K562 (cell line): ENCODE measurements at regions not wholly inside any gene's neighbourhood (a gene's known extent, or its start where the extent isn't known, plus 50 kb on each side); places are given as distances from the start of the nearest gene placed in this dataset.

Source experiments
- ATAC-seq: fragments of 200-7000 bp; cut with Tn5 transposase; 3 replicates; pipeline ENCODE4 v1.9.1; 2020; ENCODE audit warnings: moderate library complexity
- BruUV-seq: library from RNA; stranded (reverse); fragments of 400-500 nt; replicated peaks from 2 replicates; lab custom pipeline; 2021; lab: Mats Ljungman, UMichigan
- CTCF ChIA-PET: fragments of 300-600 bp; formaldehyde crosslinking; extraction: SDS; loops from one replicate; lab custom pipeline; 2021; ENCODE audit warnings: low intra/inter-chr PET ratio; lab: Yijun Ruan, JAX
- POLR2A ChIA-PET: fragments of 300-600, 350-650 bp; sonication (Branson Sonifier 250); formaldehyde crosslinking; extraction: SDS; loops from one replicate; lab custom pipeline; 2021; ENCODE audit warnings: antibody characterized with exemption, inconsistent platforms; lab: Yijun Ruan, JAX
- DNase-seq, 4 experiments: peaks; one replicate each; pipeline versions ENCODE4 v3.0.0 to v3.0.0-alpha.2; 2011 to 2018; ENCODE audit warnings: low spot score in 3 of 4, mixed read lengths in 3 of 4; ENCODE audit errors: extremely low read depth in 1 of 4
- FAIRE-seq: peaks from 2 replicates; lab custom pipeline; 2011; peaks lifted over from hg19 to GRCh38; lab: Jason Lieb, UNC
- H2AFZ ChIP-seq: 2 replicates; pipeline ENCODE4 v1.6.0; 2011; ENCODE audit warnings: low read depth, low read length, control low read depth, inconsistent platforms
- H3K27ac ChIP-seq: fragments of 200-600 bp; 3 replicates; pipeline ENCODE4 v1.8.0; 2011; ENCODE audit warnings: low read depth, mild to moderate bottlenecking, control low read depth, inconsistent platforms, low read length, moderate library complexity, mixed read lengths; ENCODE audit errors: extremely low read depth
- H3K27me3 ChIP-seq, 2 experiments: fragments of 300-600 bp in 1 of 2; 2 replicates in 1 of 2; 3 replicates in 1 of 2; pipeline versions ENCODE4 v1.6.0 to v1.8.0; 2011; ENCODE audit warnings: inconsistent platforms in 2 of 2, low read length in 2 of 2, mild to moderate bottlenecking in 1 of 2, mixed read lengths in 1 of 2, moderate library complexity in 1 of 2; ENCODE audit not compliant: control insufficient read depth in 2 of 2, insufficient read depth in 2 of 2
- H3K36me3 ChIP-seq: fragments of 300-600 bp; 3 replicates; pipeline ENCODE4 v1.8.0; 2011; ENCODE audit warnings: mild to moderate bottlenecking, low read length, inconsistent platforms; ENCODE audit not compliant: control insufficient read depth, insufficient read depth
- H3K4me1 ChIP-seq, 2 experiments: fragments of 200-600 bp in 1 of 2; replicated peaks in 1 of 2; 2 replicates in 1 of 2; 3 replicates in 1 of 2; pipeline versions ENCODE4 v1.5.1 to v1.8.0; 2011; ENCODE audit warnings: inconsistent platforms in 2 of 2, low read length in 2 of 2, mild to moderate bottlenecking in 1 of 2, mixed read lengths in 1 of 2, moderate library complexity in 1 of 2; ENCODE audit not compliant: control insufficient read depth in 2 of 2, insufficient read depth in 2 of 2
- H3K4me2 ChIP-seq: 2 replicates; pipeline ENCODE4 v1.6.1; 2011; ENCODE audit warnings: low read length, control low read depth, inconsistent platforms, mixed read lengths; ENCODE audit not compliant: insufficient read depth
- H3K4me3 ChIP-seq: fragments of 200-600 bp; sonication (generic), shearing (Covaris generic); 2 replicates; pipeline ENCODE4 v1.5.1; 2016; ENCODE audit warnings: control low read depth, inconsistent platforms
- H3K79me2 ChIP-seq: fragments of 200-600 bp; 3 replicates; pipeline ENCODE4 v1.8.0; 2011; ENCODE audit warnings: low read length, inconsistent platforms; ENCODE audit not compliant: control insufficient read depth, insufficient read depth
- H3K9ac ChIP-seq, 2 experiments: 2 replicates each; pipeline versions ENCODE4 v1.6.0 to v1.6.1; 2011; ENCODE audit warnings: low read depth in 2 of 2, low read length in 2 of 2, control low read depth in 1 of 2, inconsistent platforms in 1 of 2, mild to moderate bottlenecking in 1 of 2, mixed read lengths in 1 of 2; ENCODE audit not compliant: insufficient read depth in 1 of 2
- H3K9me1 ChIP-seq: one replicate; pipeline ENCODE4 v1.6.0; 2011; ENCODE audit warnings: inconsistent platforms, mild to moderate bottlenecking, low read length, moderate library complexity; ENCODE audit not compliant: control insufficient read depth, insufficient read depth
- H3K9me3 ChIP-seq: replicated peaks from 2 replicates; pipeline ENCODE4 v1.5.1; 2011; ENCODE audit warnings: low read depth, low read length, inconsistent platforms; ENCODE audit not compliant: control insufficient read depth, insufficient read depth
- H4K20me1 ChIP-seq: replicated peaks from 2 replicates; pipeline ENCODE4 v1.6.1; 2011; ENCODE audit warnings: low read length, inconsistent platforms, mixed read lengths; ENCODE audit not compliant: control insufficient read depth, insufficient read depth
- ELF1 ChIP-seq: fragments of 200-800 bp; sonication (Bioruptor generic); IDR thresholded peaks from 2 replicates; pipeline ENCODE4 v1.6.1; 2016; ENCODE audit warnings: missing genetic modification characterization, missing compliant biosample characterization
- ETV1 ChIP-seq: fragments of 450-650 bp; conservative IDR thresholded peaks from 2 replicates; pipeline ENCODE4 v1.6.1; 2016; ENCODE audit warnings: missing genetic modification characterization, control low read depth, low read depth, missing compliant biosample characterization
- FIP1L1 ChIP-seq: fragments of 200-400 bp; formaldehyde crosslinking; IDR thresholded peaks from 2 replicates; pipeline ENCODE4 v1.6.1; 2018; ENCODE audit warnings: mild to moderate bottlenecking, low read depth, low read length; ENCODE audit not compliant: poor library complexity, severe bottlenecking
- MAFF ChIP-seq: IDR thresholded peaks from 2 replicates; pipeline ENCODE4 v1.6.1; 2012; ENCODE audit warnings: low read length, improper control_type of control experiment
- ZBTB26 ChIP-seq: fragments of 450-650 bp; formaldehyde crosslinking; IDR thresholded peaks from 2 replicates; pipeline ENCODE4 v1.4.0; 2022; ENCODE audit warnings: missing genetic modification characterization
- ZNF280A ChIP-seq: fragments of 450-650 bp; IDR thresholded peaks from 2 replicates; pipeline ENCODE4 v1.6.1; 2018; ENCODE audit warnings: mild to moderate bottlenecking, low read depth; ENCODE audit not compliant: partially characterized antibody
- ZNF316 ChIP-seq: fragments of 450-650 bp; IDR thresholded peaks from 2 replicates; pipeline ENCODE4 v1.6.1; 2016
- ZNF511 ChIP-seq: sonication (generic); formaldehyde crosslinking; IDR thresholded peaks from 2 replicates; pipeline ENCODE4 v1.8.0; 2022; ENCODE audit warnings: mild to moderate bottlenecking, missing genetic modification reagents
- ZNF57 ChIP-seq: fragments of 450-650 bp; formaldehyde crosslinking; IDR thresholded peaks from 2 replicates; pipeline ENCODE4 v1.4.0; 2020; ENCODE audit warnings: mild to moderate bottlenecking, moderate library complexity
- WGBS: fragments of 100-300 bp; shearing (Covaris generic); methylation state at CpG from one replicate; pipeline ENCODE4 v1.1.6; 2016; ENCODE audit warnings: low coverage, mixed read lengths; ENCODE audit not compliant: insufficient coverage; ENCODE audit errors: missing lambda C conversion rate; 5-methylcytosine and 5-hydroxymethylcytosine counted together
- in situ Hi-C: fragments of 300-500 bp; cut with MboI; formaldehyde crosslinking; loops from 4 replicates; pipeline ENCODE4 v1.15.0; 2018; ENCODE audit warnings: inconsistent platforms, mixed read lengths
- intact Hi-C: fragments of 100-400 bp; cut with micrococcal nuclease; formaldehyde crosslinking; loops from 2 replicates; pipeline ENCODE4 v1.14.2; 2022

- Histone ChIP-seq H2AFZ (no peak overlapping the region), H3K79me2 (no peaks in the 10 kb centered on the region), H3K4me3 (no peak overlapping the region), H3K36me3 (no peaks in the 10 kb centered on the region), H3K9me3 (no peaks in the 10 kb centered on the region), H3K9me1 (no peaks in the 10 kb centered on the region), H4K20me1 (no peaks in the 10 kb centered on the region)
- FAIRE-seq: no peak
- ATAC-seq: no peak
- WGBS: 5% methylated on average over 4 of the region's 4 CpGs
- CTCF ChIA-PET: no interaction called here
- TF ChIP-seq FIP1L1 (no peak), ETV1 (tag) (no peak), ELF1 (tag) (no peak), ZNF57 (CRISPR knock-in tag) (no peak), MAFF (no peak), ZBTB26 (CRISPR knock-in tag) (no peak), ZNF511 (CRISPR knock-in tag) (no peak), ZNF316 (no peak), ZNF280A (no peak)
- TF ChIP-seq, all 486 proteins: peak for 0
- H3K4me1 ChIP-seq: no peaks in the 10 kb centered on the region
- no TSS peak for BruUV-seq
- H3K27me3 ChIP-seq: no peaks in the 10 kb centered on the region
- H3K9ac ChIP-seq: no peak overlapping the region
- H3K4me2 ChIP-seq: no peak overlapping the region
- intact Hi-C loops: no loop called here
- in situ Hi-C loops: no loop called here
- POLR2A ChIA-PET: no interaction called here
- no peak for DNase-seq
- no peak overlapping the region for H3K27ac ChIP-seq
Observed at GRCh38 chr16:6099102-6099501, 1001.5 kb upstream of the EEF2KMT start.
